ENCODE measurements at regions not wholly inside any gene's neighbourhood (a gene's known extent, or its start where the extent isn't known, plus 50 kb on each side); places are given as distances from the start of the nearest gene placed in this dataset.
"Not testable (repeated sequence)": the region's sequence is repeated elsewhere in the genome, so short reads cannot be mapped to it uniquely, and the experiment has no call there.

DNA sequence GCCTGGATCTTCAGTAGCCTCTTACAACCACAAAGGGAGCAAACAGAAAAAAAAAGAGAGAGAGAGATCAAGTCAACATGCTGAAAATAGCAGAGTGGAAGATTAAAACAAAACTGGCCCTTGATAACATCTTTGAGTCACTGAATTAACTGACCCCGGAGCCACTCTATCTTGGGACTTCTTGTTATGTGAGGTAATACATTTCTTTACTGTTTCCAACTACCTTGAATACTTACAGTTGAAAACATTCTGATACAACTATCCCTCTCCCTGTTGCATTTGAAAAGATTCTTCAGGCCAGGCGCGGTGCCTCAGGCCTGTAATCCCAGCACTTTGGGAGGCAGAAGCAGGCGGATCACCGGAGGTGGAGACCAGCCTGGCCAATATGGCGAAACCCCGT lies 208.1 kb downstream of the MEMO1 start:
- H3K4me3 ChIP-seq (ENCODE audit: low read depth, low read length): no peak overlapping the region
- in situ Hi-C loops (cut with HindIII; ENCODE audit: low sequenced_read_pairs): no loop called here
- no peak for DNase-seq (ENCODE audit: low read depth)
- TF ChIP-seq, protein P1, sequence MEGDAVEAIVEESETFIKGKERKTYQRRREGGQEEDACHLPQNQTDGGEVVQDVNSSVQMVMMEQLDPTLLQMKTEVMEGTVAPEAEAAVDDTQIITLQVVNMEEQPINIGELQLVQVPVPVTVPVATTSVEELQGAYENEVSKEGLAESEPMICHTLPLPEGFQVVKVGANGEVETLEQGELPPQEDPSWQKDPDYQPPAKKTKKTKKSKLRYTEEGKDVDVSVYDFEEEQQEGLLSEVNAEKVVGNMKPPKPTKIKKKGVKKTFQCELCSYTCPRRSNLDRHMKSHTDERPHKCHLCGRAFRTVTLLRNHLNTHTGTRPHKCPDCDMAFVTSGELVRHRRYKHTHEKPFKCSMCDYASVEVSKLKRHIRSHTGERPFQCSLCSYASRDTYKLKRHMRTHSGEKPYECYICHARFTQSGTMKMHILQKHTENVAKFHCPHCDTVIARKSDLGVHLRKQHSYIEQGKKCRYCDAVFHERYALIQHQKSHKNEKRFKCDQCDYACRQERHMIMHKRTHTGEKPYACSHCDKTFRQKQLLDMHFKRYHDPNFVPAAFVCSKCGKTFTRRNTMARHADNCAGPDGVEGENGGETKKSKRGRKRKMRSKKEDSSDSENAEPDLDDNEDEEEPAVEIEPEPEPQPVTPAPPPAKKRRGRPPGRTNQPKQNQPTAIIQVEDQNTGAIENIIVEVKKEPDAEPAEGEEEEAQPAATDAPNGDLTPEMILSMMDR (IDR thresholded peaks at IDR 0.05; ENCODE audit: low read depth, low read length, missing control alignments): no peak

DNA sequence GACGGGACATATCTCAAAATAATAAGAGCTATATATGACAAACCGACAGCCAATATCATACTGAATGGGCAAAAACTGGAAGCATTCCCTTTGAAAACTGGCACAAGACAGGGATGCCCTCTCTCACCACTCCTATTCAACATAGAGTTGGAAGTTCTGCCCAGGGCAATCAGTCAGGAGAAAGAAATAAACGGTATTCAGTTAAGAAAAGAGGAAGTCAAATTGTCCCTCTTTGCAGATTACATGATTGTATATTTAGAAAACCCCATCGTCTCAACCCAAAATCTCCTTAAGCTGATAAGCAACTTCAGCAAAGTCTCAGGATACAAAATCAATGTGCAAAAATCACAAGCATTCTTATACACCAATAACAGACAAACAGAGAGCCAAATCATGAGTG lies 211.5 kb downstream of the MEMO1 start:
- H3K4me3 ChIP-seq (ENCODE audit: low read depth, low read length); in situ Hi-C loops (cut with HindIII; ENCODE audit: low sequenced_read_pairs); DNase-seq (ENCODE audit: low read depth): not testable (repeated sequence)

DNA sequence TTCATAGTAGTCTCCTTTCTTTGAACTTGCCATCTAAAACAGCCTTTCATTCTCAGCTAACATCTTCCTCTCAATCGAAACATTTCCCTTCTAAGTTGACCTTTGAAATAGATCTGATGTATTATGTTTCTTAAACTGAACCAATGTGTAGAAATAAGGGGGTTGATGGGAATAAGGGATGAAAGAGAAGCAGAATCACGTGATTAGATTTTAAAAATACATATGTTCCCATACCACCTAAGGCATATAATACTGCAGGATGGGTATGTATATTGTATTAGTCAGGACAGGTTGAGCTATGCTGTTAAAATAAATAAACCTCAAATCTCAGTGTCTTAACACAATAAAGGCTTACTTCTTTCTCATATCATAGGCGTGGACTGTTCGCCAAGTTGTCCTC lies 207.5 kb upstream of the SRD5A2 start:
- no peak overlapping the region for H3K4me3 ChIP-seq (ENCODE audit: low read depth, low read length)
- TF ChIP-seq, protein P1 (IDR thresholded peaks at IDR 0.05; ENCODE audit: low read depth, low read length, missing control alignments): no peak
- in situ Hi-C loops (cut with HindIII; ENCODE audit: low sequenced_read_pairs): no loop called here
- DNase-seq (ENCODE audit: low read depth): no peak

DNA sequence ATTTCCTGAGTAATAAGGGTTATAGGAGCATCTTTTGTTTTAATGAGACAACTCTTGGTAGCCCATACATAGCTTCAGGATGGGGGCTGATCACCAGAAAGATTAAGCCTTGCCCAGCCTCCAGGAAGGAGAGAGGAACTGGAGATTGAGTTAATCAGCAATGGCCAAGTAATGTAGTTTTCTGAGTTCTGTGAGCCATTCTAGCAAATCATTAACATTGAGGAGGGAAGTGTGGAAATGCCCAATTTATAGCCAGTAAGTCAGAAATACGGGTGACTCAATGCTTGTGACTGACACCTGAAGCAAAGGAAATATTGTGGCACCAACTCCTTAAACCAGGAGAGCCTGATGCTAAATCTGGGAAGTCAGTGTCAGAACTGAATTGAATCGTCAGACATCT lies 205.1 kb upstream of the SRD5A2 start:
- in situ Hi-C loops (cut with HindIII; ENCODE audit: low sequenced_read_pairs): no loop called here
- DNase-seq (ENCODE audit: low read depth): no peak
- TF ChIP-seq, protein P1 (IDR thresholded peaks at IDR 0.05; ENCODE audit: low read depth, low read length, missing control alignments): no peak
- H3K4me3 ChIP-seq (ENCODE audit: low read depth, low read length): no peak overlapping the region

DNA sequence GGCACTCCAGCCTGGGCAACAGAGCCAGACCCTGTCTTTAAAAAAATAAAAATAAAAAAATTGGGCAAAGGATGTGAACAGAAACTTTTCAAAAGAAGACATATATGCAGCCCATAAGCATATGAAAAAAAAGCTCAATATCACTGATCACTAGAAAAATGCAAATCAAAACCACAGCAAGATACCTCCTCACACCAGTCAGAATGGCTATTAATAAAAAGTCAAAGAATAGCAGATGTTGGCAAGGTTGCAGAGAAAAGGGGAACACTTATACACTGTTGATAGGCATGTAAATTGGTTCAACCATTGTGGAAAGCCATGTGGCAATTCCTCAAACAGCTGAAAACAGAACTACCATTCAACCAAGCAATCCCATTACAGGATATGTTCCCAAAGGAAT lies 204.1 kb upstream of the SRD5A2 start:
- TF ChIP-seq, protein P1 (IDR thresholded peaks at IDR 0.05; ENCODE audit: low read depth, low read length, missing control alignments): no peak
- DNase-seq (ENCODE audit: low read depth): no peak
- H3K4me3 ChIP-seq (ENCODE audit: low read depth, low read length): no peak overlapping the region
- in situ Hi-C loops (cut with HindIII; ENCODE audit: low sequenced_read_pairs): no loop called here

DNA sequence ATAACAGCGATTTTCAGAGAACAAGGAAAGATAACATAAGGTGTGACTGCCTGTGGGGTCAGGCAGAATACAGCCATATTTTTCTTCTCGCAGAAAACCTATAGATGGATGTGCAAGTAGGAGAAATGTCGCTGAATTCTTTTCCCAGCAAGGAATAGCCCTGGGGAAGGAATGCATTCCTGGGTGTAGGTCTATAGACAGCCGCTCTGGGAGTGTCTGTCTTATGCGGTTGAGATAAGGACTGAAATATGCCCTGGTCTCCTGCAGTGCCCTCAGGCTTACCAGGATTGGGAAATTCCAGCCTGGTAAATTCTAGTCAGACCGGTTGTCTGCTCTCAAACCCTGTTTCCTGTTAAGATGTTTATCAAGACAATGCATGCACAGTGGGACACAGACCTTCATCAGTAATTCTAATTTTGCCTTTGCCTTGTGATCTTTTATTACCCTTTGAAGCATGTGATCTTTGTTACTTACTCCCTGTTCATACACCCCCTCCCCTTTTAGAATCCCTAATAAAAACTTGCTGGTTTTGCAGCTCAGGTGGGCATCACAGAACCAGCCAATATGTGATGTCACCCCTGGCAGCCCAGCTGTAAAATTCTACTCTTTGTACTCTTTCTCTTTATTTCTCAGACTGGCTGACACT lies 202.8 kb upstream of the SRD5A2 start:
- DNase-seq (ENCODE audit: low read depth); in situ Hi-C loops (cut with HindIII; ENCODE audit: low sequenced_read_pairs); H3K4me3 ChIP-seq (ENCODE audit: low read depth, low read length): not testable (repeated sequence)

DNA sequence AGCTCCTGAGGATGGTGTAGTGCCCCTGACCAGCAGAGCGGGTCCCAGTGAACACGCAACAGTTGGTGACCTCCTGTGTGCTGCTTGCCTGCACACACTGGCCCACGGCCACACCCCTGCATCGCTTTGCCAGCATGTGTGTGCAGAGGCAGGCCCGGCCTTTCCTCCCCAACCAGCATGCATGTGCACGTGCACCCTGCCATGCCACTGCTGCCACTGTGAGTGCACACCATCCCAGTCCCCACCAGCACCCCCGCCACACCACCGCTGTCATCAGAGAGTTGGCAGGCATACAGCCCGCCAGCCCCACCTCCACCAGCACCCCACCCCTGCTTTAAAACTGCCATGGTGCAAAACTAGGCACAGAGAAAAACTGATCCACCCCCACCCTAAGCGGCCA lies 197.4 kb upstream of the SRD5A2 start:
- in situ Hi-C loops (cut with HindIII; ENCODE audit: low sequenced_read_pairs): no loop called here
- no peak for DNase-seq (ENCODE audit: low read depth)
- no peak overlapping the region for H3K4me3 ChIP-seq (ENCODE audit: low read depth, low read length)
- TF ChIP-seq, protein P1 (IDR thresholded peaks at IDR 0.05; ENCODE audit: low read depth, low read length, missing control alignments): no peak

DNA sequence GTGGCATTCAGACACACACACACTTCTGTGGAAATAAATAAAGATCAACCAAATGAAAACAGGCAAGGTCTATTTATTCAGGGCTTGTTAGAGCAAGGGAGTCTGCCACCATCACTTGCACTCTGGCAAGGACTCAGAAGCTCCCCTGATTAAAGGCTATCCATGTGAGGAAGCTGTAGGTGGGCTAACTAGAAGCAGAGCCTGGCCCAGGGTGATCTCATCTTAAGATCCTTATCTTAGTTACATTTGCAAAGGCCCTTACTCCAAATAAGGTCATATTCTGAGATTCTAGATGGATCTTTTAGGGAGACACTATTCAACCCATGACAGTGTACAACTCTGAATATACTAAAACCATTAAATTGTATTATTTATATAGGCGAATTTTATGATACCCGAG lies 190.0 kb upstream of the SRD5A2 start:
- no peak overlapping the region for H3K4me3 ChIP-seq (ENCODE audit: low read depth, low read length)
- in situ Hi-C loops (cut with HindIII; ENCODE audit: low sequenced_read_pairs): no loop called here
- TF ChIP-seq, protein P1 (IDR thresholded peaks at IDR 0.05; ENCODE audit: low read depth, low read length, missing control alignments): no peak
- no peak for DNase-seq (ENCODE audit: low read depth)
